HEK293T (cell line): ENCODE measurements at regions not wholly inside any gene's neighbourhood (a gene's known extent, or its start where the extent isn't known, plus 50 kb on each side); places are given as distances from the start of the nearest gene placed in this dataset.

ENCODE experiments used
- ELF4 ChIP-seq: fragments of 450-650 bp; IDR thresholded peaks from 2 replicates; pipeline ENCODE4 v1.6.1; 2017; ENCODE audit warnings: antibody characterized with exemption
- FOXA1 ChIP-seq: fragments of 450-650 bp; IDR thresholded peaks from 2 replicates; pipeline ENCODE4 v1.6.1; 2016; ENCODE audit warnings: mild to moderate bottlenecking
- FOXK2 ChIP-seq: fragments of 450-650 bp; IDR thresholded peaks from 2 replicates; pipeline ENCODE4 v1.6.1; 2016; ENCODE audit warnings: mild to moderate bottlenecking
- SP1 ChIP-seq: fragments of 450-650 bp; IDR thresholded peaks from 2 replicates; pipeline ENCODE4 v1.6.1; 2017

DNA sequence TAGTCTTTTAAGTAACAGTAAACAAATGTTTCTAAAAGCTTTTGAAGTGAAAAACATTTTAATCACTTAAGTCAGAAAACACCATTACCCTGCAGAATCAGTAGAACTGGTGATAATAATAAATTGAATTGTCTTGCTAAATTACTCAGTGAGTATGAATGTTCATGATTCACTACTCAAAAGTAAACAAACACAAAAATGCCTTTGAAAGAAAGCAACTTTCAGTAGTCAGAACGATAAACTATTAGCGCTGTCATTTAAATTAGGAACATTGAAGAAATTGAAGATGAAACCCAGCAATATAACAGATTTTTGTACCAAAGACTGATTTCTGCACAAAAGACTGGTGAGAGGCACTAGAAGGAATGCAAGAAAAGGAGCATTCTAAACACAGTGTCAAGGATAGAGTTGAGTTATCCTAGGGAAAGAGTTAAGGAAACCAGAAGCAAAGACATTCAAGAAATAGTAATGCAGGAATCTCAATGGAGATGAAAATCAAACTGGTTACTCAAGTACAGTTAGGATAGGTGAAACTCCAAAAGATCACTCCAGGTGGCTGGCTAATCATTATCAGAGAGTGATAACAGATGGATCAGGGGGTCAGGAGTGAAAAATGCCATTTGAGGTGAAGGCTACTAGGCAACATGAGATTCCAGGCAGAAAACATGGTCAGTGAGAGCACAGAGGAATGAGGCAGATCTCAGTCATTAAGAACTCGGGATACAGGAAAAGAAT, 77.4 kb upstream of the ALG10 start:
- no peak for TF ChIP-seq FOXA1
- no peak for TF ChIP-seq SP1
- TF ChIP-seq ELF4, result no peak
- TF ChIP-seq FOXK2, result no peak
